Fibroblast of peridontal ligament (primary cell): ENCODE measurements at regions not wholly inside any gene's neighbourhood (a gene's known extent, or its start where the extent isn't known, plus 50 kb on each side); places are given as distances from the start of the nearest gene placed in this dataset.

Source experiments
- DNase-seq: peaks from one replicate; pipeline ENCODE4 v3.0.0-alpha.2; 2010; ENCODE audit errors: extremely low read depth

DNA sequence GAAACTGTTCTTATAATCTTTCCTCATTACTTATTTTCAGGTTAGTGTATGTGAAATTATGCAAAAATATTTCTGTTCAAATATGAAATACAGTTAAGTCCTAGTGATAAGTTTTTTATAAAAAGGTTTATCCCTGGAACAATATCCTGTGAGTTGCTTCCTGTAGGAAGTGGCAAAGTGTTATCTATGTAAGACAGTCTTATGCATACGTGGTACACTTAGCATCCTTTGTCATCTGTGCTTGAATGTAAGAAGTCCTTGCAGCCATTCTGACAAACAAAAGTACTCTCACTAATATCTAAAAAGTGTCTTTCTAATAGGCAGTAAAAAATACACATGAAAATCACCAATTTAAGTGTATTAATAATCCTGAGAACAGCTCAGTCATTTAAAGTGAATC, 372.5 kb upstream of the BCHE start:
- no peak for DNase-seq

DNA sequence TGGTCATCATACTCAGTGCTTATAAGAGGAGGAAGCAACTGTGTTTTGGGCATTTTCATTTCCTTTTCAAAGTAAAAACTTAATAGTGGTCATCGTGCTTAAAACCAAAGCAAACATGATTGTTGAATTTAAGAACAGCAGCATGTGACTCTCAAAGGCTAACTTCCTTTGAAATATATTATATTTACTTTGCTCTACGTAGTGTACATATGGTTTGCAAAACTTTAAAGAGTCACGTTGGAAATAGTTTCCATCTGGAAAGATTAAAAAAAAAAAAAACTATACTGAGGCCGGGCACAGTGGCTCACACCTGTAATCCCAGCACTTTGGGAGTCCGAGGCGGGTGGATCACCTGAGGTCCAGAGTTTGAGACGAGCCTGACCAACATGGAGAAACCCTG, 367.9 kb upstream of the BCHE start:
- DNase-seq, result no peak

DNA sequence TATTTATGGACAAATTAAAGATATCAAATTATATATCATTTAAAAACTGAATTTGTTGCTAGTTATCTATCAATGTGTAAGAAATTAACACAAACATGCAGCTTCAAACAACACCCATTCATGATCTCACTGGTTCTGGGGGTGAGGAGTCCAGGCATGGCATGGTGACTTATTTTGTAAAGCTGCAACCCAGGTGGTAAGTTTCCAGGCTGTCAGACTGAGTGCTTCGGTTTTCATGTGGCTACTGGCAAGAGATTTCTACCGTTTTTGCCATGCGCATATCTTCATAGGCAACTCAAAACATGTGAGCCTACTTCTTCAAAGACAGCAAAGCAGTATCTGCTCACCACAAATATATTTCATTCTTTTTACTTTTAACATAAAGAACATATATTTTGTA, 364.3 kb upstream of the BCHE start:
- no peak for DNase-seq

DNA sequence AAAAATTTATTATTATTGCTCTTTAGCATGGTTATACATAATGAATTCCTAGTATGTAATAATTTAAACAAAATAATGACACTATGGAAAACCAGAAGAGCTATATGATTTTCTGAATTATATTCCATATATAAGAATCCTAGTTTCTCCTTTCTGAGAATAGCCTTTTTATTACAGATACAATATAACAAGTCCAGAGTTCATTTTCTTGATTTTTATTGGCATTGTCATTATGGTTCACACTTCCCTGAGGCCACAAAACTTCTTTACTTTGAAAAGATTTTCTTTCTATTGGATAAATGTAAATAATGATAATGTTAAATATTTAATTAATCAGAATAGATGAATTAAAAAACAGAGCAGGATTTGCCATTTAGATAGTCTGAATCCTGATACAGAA, 362.3 kb upstream of the BCHE start:
- DNase-seq, result no peak

DNA sequence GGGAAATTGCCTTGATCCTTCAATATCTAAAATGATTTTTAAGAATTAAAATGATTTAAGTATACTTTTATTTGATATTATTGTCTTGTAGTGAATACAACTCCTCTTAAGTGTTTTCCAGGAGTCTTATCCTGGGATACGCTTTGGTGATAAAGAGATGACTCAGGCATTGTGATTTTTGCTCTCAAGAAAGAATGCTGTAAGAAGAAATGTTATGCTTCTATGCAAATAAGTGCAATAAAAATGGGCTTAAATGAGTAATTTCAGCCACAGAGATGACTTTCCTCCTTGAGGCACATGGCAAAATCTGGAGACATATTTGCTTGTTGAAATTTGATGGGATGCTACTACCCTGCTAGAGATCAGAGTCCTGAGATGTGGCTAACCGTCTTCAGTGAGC, 358.6 kb upstream of the BCHE start:
- DNase-seq, result no peak

DNA sequence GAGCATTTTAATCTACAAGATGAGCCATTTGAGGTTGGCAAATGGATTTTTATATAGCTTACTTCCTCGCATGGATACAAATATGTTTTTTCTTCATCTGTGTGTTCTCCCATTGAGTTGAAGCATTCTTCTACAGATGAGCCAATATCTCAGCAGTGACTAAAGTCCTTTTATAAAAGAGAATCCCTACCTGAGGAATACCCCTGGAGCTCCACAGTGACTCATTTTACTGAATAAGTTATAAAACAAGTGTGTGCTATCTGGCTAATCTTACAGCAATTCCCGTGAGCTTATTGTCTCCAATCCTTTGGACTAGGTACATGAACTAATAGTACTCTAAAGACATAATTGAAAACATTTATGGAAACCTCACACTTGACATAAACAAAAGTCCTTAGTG, 354.2 kb upstream of the BCHE start:
- no peak for DNase-seq

DNA sequence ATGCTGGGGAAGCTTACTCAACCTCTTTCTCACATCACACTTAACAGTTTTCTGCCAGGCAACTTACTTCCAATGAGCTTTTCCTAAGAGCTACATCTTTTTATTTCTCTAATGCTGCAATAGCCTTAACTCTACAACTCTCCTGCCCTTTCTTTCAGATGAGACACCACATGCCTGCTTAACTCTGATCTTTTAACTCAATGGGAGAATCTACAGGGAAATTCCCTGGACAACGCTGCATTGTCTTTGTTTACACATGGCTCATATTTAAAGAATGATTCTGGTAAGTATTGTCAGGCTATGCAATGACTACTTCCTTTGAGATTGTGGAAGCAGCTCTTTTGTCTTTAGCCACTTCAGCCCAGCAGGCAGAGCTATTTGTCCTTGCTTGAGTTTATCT, 353.1 kb upstream of the BCHE start:
- DNase-seq, result peak; percentile 8

DNA sequence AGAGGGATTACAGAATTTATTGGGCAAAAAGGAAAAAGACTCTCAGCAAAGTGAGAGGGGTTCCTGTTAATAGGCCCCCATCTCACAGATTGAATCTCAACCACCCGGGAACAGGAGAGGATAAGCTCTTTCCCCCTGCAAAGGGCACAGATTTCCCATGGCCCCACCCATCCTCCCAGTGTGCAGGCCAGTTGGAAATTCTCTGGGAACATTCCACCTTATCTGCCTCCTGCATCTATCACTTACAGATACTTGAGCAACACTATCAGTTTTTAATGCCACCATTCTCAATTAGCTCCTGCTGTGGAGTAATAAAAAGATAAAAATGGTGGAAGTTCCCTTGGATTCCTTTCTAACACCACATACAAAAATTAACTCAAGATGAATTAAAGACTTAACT, 350.0 kb upstream of the BCHE start:
- no peak for DNase-seq

DNA sequence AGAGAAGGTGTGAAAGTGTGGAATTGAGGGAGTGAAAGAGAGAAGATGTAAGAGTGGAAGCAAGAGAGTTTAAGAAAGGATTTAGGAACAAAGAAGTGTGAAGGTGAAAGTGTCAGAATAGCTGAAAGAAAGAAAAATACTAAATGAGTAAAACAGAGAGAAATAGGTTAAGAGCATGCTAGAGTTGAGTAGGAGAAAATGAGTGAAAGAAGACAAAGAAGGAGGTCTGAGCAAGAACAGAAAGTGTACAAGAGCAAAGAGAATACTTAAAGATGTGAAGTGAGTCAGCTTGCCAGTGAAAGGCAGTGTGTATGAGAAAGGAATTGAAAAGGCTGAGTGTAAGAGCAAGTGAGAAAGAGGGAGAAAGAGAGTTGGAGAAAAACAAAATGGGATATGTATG, 348.8 kb upstream of the BCHE start:
- no peak for DNase-seq

DNA sequence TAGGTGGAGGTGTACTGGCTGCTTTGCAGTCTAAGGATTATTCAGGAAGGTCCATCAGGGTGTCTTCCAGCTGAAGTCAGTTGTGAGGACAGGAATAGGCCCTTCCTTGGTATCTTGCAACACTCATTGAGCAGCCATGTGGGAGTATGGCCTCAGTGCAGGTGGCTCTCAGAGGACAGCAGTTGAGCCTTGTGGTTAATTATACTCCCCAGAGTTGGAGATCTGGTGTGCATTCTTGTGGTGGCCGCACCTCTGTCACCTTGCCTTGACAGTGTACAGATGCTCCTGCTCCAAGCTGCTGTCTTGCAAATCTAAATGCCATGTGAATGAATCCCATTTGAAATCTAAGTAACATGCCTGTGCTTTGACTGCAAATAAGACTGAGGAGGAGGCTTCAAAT, 339.9 kb upstream of the BCHE start:
- no peak for DNase-seq

DNA sequence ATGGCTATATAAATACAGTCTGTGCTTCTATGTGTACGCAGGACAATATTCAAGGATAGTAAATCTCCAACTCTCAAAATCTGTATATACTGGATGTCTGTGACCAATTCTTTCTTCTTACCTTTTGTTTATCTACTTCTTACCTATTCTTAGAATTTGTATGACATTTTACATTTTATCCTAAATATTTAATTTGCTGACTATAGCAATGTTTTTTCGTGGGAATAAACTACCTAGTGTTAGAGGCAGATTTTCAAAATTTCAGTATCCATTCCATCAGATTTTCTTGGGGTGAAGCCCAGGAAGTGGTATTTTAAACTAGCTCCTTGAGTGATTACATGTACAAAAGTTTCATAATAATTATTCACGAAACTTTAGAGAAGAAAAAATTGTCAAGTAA, 334.5 kb upstream of the BCHE start:
- no peak for DNase-seq

DNA sequence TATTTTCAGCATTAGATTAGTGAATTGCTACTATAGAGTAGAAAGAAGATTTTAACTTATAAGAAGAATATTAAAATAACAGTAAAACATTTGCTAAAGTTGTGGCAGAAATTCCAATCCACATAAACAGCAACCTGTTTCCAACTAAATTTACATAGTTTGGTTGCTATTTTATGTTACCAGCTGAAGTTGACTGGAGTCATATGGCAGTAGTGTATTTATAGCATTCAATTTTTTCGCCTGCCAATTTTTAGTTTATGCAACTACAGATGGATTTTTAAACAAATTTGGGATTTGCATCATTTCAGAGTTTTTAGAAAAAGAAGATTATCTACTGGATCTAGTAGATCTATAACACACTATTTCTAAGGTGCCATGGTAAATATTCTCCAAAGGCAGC, 332.5 kb upstream of the BCHE start:
- no peak for DNase-seq

DNA sequence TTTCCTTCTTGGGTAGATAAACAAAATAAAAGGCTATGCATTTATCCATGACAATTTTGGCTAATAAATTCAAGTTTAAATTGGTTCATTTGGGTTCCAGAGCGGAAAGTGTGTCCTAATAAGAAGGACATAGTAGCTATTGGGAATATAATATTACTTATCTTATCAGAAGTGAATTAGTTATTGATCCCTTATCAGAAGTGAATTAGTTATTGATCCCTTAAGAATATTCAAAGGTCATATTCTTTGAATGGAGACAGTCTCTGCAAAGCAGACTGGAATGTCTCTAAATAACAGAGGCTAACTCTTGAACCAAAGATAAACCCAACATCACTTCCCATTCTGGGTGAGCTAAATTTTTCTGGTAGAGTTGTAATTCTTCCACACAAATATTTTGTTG, 290.7 kb upstream of the BCHE start:
- DNase-seq, result no peak

DNA sequence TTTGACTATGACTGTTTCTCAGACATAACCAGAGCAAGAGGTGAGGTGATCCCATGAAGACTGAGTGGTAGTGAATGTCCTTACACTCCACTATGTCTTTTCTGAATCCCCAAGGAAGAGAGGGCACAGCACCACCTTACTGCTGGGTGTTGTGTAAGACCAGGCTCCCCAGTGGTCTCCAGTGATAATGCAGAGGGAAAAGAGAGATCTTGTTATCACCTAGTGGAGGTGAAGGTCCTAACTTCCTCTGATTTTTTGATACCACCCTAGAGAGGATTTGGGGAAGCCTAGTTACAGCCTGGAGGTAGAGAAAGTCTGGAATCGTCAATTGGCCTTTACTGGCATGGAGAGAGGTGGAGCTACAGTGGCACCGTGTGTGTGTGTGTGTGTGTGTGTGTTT, 288.0 kb upstream of the BCHE start:
- no peak for DNase-seq

DNA sequence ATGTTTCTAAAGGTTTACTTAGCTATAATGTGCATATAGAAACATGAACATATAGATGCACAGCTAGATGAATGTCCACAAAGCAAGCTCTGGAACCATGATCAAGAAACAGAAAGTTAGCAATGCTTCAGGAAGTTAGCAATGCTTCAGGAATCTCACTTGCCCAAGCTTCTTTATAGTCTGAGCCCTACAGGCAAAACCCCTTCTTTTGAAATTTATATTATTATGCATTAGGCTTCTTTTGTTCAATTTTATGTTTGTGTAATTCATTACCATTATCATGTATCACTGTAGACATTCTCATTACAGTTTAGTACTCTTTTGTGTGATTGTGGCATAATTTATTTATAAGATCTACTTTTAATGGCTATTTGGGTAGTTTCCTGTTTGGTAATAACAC, 286.4 kb upstream of the BCHE start:
- DNase-seq, result no peak

DNA sequence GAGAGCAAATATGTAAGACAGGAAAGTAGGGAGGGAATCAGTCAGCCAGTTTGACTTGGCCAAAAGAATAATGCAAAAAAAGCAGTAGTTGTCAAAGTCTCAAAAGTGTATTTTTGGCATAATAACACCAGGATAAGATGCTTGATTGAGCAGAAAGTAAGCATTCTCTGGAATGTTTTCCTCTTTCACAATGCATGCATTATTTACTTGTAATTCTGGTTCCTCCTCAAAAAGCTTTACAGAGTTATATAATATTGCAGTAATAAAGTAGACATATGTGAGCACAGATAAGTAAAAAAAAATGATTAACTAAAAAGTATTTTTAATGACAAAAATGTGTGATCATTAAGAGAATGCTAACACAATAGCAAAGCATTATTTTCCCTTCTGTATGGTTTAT, 285.9 kb upstream of the BCHE start:
- DNase-seq, result no peak

DNA sequence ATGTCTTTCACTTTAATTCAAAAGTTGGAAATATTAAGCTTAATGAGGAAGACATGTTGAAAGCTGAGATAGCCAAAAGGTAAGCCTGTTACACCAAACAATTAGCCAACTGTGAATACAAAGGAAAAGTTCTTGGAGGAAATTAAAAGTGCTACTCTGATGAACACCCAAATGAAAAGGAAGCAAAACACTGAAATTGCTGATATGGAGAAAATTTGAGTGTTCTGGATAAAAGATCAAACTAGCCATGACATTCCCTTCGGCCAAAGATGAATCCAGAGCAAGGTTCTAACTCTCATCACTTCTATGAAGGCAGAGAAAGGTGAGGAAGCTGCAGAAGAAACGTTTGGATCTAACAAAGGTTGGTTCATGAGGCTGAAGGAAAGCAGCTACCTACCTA, 280.8 kb upstream of the BCHE start:
- no peak for DNase-seq

DNA sequence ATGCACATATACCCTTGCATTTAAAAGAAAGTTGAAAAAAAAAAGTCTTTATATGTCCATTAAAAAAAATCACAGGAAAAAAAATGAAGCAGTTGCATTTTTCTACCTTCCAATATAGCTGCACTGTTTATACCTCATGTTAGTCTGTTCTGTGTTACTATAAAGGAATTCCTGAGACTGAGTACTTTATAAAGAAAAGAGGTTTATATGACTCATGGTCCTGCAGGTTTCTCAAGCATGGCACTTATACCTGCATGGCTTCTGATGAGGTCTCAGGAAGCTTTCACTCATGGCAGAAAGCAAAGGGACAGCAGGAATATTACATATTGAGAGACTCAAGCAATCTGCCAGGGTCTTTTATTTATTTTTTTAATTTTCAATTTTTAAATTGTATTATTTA, 277.2 kb upstream of the BCHE start:
- DNase-seq, result no peak

DNA sequence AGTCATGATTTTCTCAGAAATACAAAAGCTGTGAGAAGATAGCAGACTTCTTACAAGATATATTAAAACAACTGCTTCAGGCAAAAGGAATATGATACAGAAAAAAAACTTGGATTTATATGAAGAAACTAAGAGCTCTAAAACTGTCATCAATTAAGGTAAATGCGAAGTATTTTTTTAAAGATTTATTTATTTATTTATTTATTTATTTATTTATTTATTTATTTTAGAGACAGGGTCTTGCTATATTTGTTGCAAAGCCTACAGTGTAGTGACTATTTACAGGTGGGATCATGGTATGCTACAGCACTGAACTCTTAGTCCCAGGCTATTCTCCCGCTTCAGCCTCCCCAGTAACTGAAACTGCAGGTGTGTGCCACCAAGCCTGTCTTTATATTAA, 274.3 kb upstream of the BCHE start:
- no peak for DNase-seq

DNA sequence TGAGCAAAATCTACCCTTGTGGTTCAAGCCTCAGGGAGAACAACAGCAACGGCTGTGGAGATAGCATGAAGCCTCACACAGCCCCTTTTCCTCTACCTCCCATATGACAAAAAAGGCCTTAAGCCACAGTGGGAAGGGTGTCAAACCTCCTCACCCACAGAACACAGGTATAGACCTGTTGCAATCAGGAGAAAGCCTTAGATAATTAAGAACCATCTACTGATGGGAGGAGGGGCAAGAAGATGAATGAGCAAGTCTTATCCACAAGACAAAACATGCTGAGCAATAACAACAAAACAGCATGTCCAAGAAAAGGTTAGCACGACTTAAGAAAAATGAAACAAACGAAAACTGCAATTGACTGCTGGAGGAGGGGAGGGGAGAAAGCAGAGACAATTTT, 272.9 kb upstream of the BCHE start:
- DNase-seq, result no peak

DNA sequence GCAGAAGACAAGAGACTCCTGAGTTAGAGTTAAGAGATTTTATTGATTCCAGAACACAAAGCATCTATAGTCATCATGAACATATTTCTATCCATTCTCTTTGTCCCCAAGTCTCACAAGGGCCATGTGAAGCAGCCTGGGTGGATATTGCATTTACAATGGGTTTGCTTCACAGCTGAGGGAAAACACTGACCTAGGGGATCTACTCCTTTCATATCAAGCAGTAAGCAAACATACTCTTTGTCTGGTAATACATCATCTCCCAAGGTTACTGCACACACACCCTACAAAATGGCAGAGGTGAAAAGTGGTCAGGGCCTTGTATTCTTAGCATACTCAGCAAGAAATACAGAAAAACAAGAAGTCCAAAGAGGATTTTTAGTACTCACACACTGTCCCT, 267.7 kb upstream of the BCHE start:
- no peak for DNase-seq

DNA sequence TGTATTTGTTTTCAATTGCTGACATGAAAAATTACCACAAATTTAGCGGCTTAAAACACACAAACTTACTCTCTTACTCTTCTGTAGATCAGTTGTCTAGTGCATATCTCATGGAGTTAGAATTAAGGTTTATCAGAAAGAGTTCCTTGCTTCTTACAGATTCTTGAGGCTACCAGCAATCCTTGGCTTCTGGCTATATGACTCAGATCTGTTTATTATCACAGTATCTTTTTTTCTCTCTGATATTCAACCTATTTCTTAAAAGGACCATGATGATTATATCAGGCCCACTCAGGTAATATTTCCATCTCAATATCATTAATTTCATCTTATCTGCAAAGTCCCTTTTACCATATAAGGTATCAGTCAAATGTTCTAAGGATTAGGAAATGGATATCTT, 263.5 kb upstream of the BCHE start:
- no peak for DNase-seq

DNA sequence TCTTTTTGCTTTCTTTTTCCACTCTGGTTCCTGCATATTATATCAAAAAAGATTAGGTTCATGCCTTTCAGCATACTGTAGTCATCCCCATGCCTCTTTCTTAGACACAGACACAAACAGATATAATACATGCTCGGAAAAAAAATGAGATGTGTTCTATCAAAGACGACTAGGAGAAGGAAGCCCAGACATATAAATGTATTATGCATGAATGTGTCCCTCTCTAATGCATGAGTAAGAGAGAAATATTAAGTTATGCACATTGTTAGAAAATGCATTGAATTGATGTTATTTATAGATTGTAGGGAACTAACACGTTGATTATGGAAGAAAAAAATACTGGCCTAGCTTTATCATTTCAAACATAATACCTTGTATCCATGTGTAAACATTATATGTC, 252.4 kb upstream of the BCHE start:
- no peak for DNase-seq

DNA sequence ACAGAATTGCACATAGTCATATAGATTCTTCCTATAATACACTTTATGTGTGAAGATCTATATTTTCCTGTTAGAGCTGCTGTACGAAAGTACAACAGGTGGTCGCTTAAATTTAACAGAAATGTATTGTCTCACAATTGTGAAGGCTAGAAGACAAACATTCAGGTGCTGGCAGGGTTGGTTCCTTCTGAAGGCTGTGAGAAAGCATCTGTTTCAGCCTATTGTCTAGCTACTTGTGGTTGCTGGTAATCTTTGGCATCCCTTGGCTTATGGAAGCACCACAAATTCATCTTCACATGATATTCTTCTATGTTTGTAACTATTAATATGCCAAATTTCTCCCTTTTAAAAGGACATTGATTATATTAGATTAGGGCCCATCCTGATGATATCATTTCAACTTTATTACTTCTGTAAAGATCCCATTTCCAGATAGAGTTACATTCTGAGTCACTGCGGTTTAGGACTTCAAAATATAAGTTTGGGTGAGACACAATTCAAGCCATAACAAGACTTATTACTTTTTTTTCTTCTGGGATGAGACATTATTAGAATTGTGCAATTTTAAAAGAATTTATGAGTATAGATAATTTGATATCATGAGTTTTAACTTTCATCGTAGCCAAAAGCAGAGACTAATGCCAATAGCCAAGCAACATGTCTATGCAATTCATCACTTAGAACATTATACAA, 248.1 kb upstream of the BCHE start:
- DNase-seq, result no peak

DNA sequence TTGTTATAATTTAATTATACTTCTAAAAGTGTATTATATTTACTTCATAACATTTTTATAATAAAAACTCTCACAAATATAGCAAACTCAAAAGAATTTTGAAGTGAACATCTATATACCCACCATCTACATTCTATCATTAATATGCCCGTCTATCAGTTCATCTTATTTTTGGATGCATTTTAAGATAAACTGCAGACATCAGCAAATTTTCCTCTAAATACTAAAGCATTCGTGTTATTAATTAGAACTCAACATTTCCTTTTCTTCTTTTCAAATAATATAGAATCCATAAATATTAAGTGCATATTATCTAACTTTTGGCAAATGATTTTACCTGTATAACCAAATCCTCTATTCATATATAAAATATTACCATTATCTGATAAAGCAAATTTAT, 242.9 kb upstream of the BCHE start:
- DNase-seq, result no peak
